Neural cell (in vitro differentiated cells): ENCODE measurements at regions not wholly inside any gene's neighbourhood (a gene's known extent, or its start where the extent isn't known, plus 50 kb on each side); places are given as distances from the start of the nearest gene placed in this dataset.

Source experiments
- H2AFZ ChIP-seq: fragments of 200-600, 300-800 bp; sonication (generic), shearing (Covaris generic); 2 replicates; pipeline ENCODE4 v1.6.0; 2014; ENCODE audit warnings: low read depth, mild to moderate bottlenecking, antibody characterized with exemption, low read length, moderate library complexity
- H3F3A ChIP-seq: fragments of 200-600 bp; shearing (Covaris generic); 2 replicates; pipeline ENCODE4 v1.6.1; 2016; ENCODE audit warnings: mild to moderate bottlenecking, moderate library complexity, mixed read lengths, antibody characterized with exemption, low read length; ENCODE audit not compliant: insufficient read depth, poor library complexity, severe bottlenecking
- H3K27ac ChIP-seq: fragments of 200-600, 300-800 bp; sonication (generic), shearing (Covaris generic); 2 replicates; pipeline ENCODE4 v1.5.1; 2014; ENCODE audit warnings: mild to moderate bottlenecking, low read length, moderate library complexity
- H3K27me3 ChIP-seq: fragments of 300-800, 200-600 bp; sonication (generic), shearing (Covaris generic); 2 replicates; pipeline ENCODE4 v1.6.0; 2014; ENCODE audit warnings: mild to moderate bottlenecking, low read depth, low read length, moderate library complexity; ENCODE audit not compliant: insufficient read depth
- H3K36me3 ChIP-seq: fragments of 300-800, 200-600 bp; sonication (generic), shearing (Covaris generic); 2 replicates; pipeline ENCODE4 v1.5.1; 2014; ENCODE audit warnings: mild to moderate bottlenecking, antibody characterized with exemption, low read length, moderate library complexity; ENCODE audit not compliant: insufficient read depth
- H3K4me2 ChIP-seq: fragments of 300-800, 200-600 bp; sonication (generic), shearing (Covaris generic); 2 replicates; pipeline ENCODE4 v1.6.0; 2014; ENCODE audit warnings: mild to moderate bottlenecking, low read length
- H3K4me3 ChIP-seq: fragments of 300-800, 200-600 bp; sonication (generic), shearing (Covaris generic); 2 replicates; pipeline ENCODE4 v1.5.1; 2014; ENCODE audit warnings: mild to moderate bottlenecking, low read length, moderate library complexity
- H3K79me2 ChIP-seq: fragments of 200-600 bp; shearing (Covaris generic); replicated peaks from 2 replicates; pipeline ENCODE4 v1.6.0; 2014; ENCODE audit warnings: mild to moderate bottlenecking, low read length, moderate library complexity; ENCODE audit not compliant: insufficient read depth
- H3K9ac ChIP-seq: fragments of 300-800, 200-600 bp; sonication (generic), shearing (Covaris generic); 2 replicates; pipeline ENCODE4 v1.6.1; 2016; ENCODE audit warnings: mild to moderate bottlenecking, low read length, mixed read lengths
- H3K9me2 ChIP-seq: fragments of 200-600 bp; shearing (Covaris generic); 2 replicates; pipeline ENCODE4 v1.6.1; 2016; ENCODE audit warnings: mild to moderate bottlenecking, low read length, mixed read lengths; ENCODE audit not compliant: insufficient read depth
- H3K9me3 ChIP-seq: fragments of 200-600, 300-800 bp; sonication (generic), shearing (Covaris generic); 2 replicates; pipeline ENCODE4 v1.6.1; 2016; ENCODE audit warnings: mild to moderate bottlenecking, mixed run types, low read length, moderate library complexity, mixed read lengths
- H4K20me1 ChIP-seq: fragments of 200-600 bp; shearing (Covaris generic); 2 replicates; pipeline ENCODE4 v1.6.1; 2016; ENCODE audit warnings: mild to moderate bottlenecking, mixed run types; ENCODE audit not compliant: insufficient read depth
- CTCF ChIP-seq: fragments of 450-650 bp; IDR thresholded peaks from 2 replicates; pipeline ENCODE4 v1.5.1; 2014; ENCODE audit warnings: antibody characterized with exemption, mild to moderate bottlenecking, moderate library complexity; ENCODE audit not compliant: poor library complexity, severe bottlenecking
- EP300 ChIP-seq: fragments of 450-650 bp; conservative IDR thresholded peaks from 2 replicates; pipeline ENCODE4 v1.6.1; 2014; ENCODE audit warnings: antibody characterized with exemption, mild to moderate bottlenecking, moderate library complexity; ENCODE audit not compliant: poor library complexity, severe bottlenecking
- EZH2 ChIP-seq: fragments of 200-600, 300-800 bp; shearing (Covaris generic), sonication (generic); IDR thresholded peaks from 2 replicates; pipeline ENCODE4 v1.6.1; 2014; ENCODE audit warnings: antibody characterized with exemption, low read length, borderline replicate concordance, mild to moderate bottlenecking; ENCODE audit not compliant: insufficient read depth, poor library complexity, severe bottlenecking
- MXI1 ChIP-seq: fragments of 450-650 bp; conservative IDR thresholded peaks from 2 replicates; pipeline ENCODE4 v1.6.1; 2014; ENCODE audit warnings: antibody characterized with exemption, mild to moderate bottlenecking; ENCODE audit not compliant: poor library complexity, severe bottlenecking
- POLR2AphosphoS5 ChIP-seq: IDR thresholded peaks from 2 replicates; pipeline ENCODE4 v1.6.1; 2012
- RAD21 ChIP-seq: fragments of 450-650 bp; conservative IDR thresholded peaks from 2 replicates; pipeline ENCODE4 v1.6.1; 2014; ENCODE audit warnings: antibody characterized with exemption, mild to moderate bottlenecking, moderate library complexity
- REST ChIP-seq: IDR thresholded peaks from 2 replicates; pipeline ENCODE4 v1.6.1; 2012; ENCODE audit warnings: borderline replicate concordance
- SMC3 ChIP-seq: fragments of 450-650 bp; conservative IDR thresholded peaks from 2 replicates; pipeline ENCODE4 v1.6.1; 2014; ENCODE audit warnings: antibody characterized with exemption, mild to moderate bottlenecking, moderate library complexity; ENCODE audit not compliant: poor library complexity
- TAF1 ChIP-seq: IDR thresholded peaks from 2 replicates; pipeline ENCODE4 v1.6.1; 2012; ENCODE audit warnings: low read depth

GRCh38 chr2:122486086-122486485 lies 730.6 kb downstream of the TSN start:
- peak overlapping the region; percentile 21 for H3K4me2 ChIP-seq
- H3K4me3 ChIP-seq, result peak overlapping the region; percentile 32
- H3K36me3 ChIP-seq, result no peaks in the 10 kb centered on the region
- no peak for TF ChIP-seq SMC3
- TF ChIP-seq TAF1, result no peak
- no peak for TF ChIP-seq EP300
- TF ChIP-seq EZH2, result no peak
- no peak for TF ChIP-seq CTCF
- no peak for TF ChIP-seq POLR2AphosphoS5
- no peak for TF ChIP-seq MXI1
- no peak for TF ChIP-seq RAD21
- H3K9me3 ChIP-seq, result no peaks in the 10 kb centered on the region
- peak overlapping the region; percentile 14 for H3K9ac ChIP-seq
- H2AFZ ChIP-seq, result no peak overlapping the region
- peaks cover 6% of the 10 kb centered on the region for H3F3A ChIP-seq
- H3K27me3 ChIP-seq, result no peaks in the 10 kb centered on the region
- no peaks in the 10 kb centered on the region for H3K9me2 ChIP-seq
- H3K27ac ChIP-seq, result peak overlapping the region; percentile 81
- H3K79me2 ChIP-seq, result no peaks in the 10 kb centered on the region
- no peaks in the 10 kb centered on the region for H4K20me1 ChIP-seq

- TF ChIP-seq MXI1 (no peak), SMC3 (no peak)
- Histone ChIP-seq H3K27me3 (no peaks in the 10 kb centered on the region), H3K36me3 (no peaks in the 10 kb centered on the region), H4K20me1 (no peaks in the 10 kb centered on the region), H3K27ac (peak overlapping the region; percentile 81), H2AFZ (no peak overlapping the region), H3K9me2 (no peaks in the 10 kb centered on the region), H3K9ac (no peak overlapping the region), H3K79me2 (no peaks in the 10 kb centered on the region), H3K9me3 (no peaks in the 10 kb centered on the region), H3F3A (peaks cover 6% of the 10 kb centered on the region), H3K4me2 (no peak overlapping the region), H3K4me3 (no peak overlapping the region)
Observed at GRCh38 chr2:122486705-122487415, 731.4 kb downstream of the TSN start.

GRCh38 chr2:122491011-122491410 lies 735.6 kb downstream of the TSN start:
- Histone ChIP-seq H3F3A (peaks cover 6% of the 10 kb centered on the region), H3K4me3 (no peak overlapping the region), H3K9me3 (peaks cover 3% of the 10 kb centered on the region), H3K4me2 (no peak overlapping the region), H3K36me3 (no peaks in the 10 kb centered on the region), H3K27ac (no peak overlapping the region), H3K9me2 (no peaks in the 10 kb centered on the region), H4K20me1 (no peaks in the 10 kb centered on the region), H3K27me3 (no peaks in the 10 kb centered on the region), H2AFZ (no peak overlapping the region), H3K79me2 (no peaks in the 10 kb centered on the region), H3K9ac (no peak overlapping the region)
- TF ChIP-seq MXI1 (no peak), POLR2AphosphoS5 (no peak), CTCF (no peak), SMC3 (no peak), TAF1 (no peak), EP300 (no peak), REST (no peak), EZH2 (no peak), RAD21 (no peak)
